ENCODE measurements at regions not wholly inside any gene's neighbourhood (a gene's known extent, or its start where the extent isn't known, plus 50 kb on each side); places are given as distances from the start of the nearest gene placed in this dataset.

- no peak for TF ChIP-seq CTCF (IDR thresholded peaks at IDR 0.05)
- TF ChIP-seq TCF7L2 (IDR thresholded peaks at IDR 0.05; ENCODE audit: low read depth, low read length), result no peak
- TF ChIP-seq POLR2AphosphoS5 (IDR thresholded peaks at IDR 0.05; ENCODE audit: low read depth, low read length), result no peak
- no peak for TF ChIP-seq REST (IDR thresholded peaks at IDR 0.05; ENCODE audit: insufficient read depth in 1 of 2, low read depth in 2 of 2, low read length in 1 of 2)
These were observed 170.8 kb upstream of the FBN2 start for GRCh38 chr5:128708841-128709240.
